GM10266 (cell line): ENCODE measurements at regions not wholly inside any gene's neighbourhood (a gene's known extent, or its start where the extent isn't known, plus 50 kb on each side); places are given as distances from the start of the nearest gene placed in this dataset.

Experiments used
- DNase-seq: peaks from one replicate; pipeline ENCODE4 v3.0.0; 2012; ENCODE audit errors: extremely low spot score
- CTCF ChIP-seq: IDR thresholded peaks from 2 replicates; pipeline ENCODE4 v1.5.1; 2012; ENCODE audit warnings: mild to moderate bottlenecking, low read depth; ENCODE audit not compliant: control insufficient read depth, insufficient read depth; ENCODE audit errors: missing control alignments

GRCh38 chr9:119758241-119758640 lies 389.0 kb upstream of the BRINP1 start:
- DNase-seq: no peak
- TF ChIP-seq CTCF: no peak

GRCh38 chr9:119739476-119739875 lies 370.2 kb upstream of the BRINP1 start:
- DNase-seq: no peak

GRCh38 chr9:119736491-119737454 lies 367.5 kb upstream of the BRINP1 start:
- no peak for TF ChIP-seq CTCF

More at GRCh38 chr9:119739476-119739875, 370.2 kb upstream of the BRINP1 start:
- no peak for TF ChIP-seq CTCF

GRCh38 chr9:119727988-119728387 lies 358.8 kb upstream of the BRINP1 start:
- no peak for TF ChIP-seq CTCF
- no peak for DNase-seq

More at GRCh38 chr9:119736491-119737454, 367.5 kb upstream of the BRINP1 start:
- peak; percentile 56 for DNase-seq

- DNase-seq: no peak
- no peak for TF ChIP-seq CTCF
Measured at GRCh38 chr9:119726035-119726434, 356.8 kb upstream of the BRINP1 start.

GRCh38 chr9:119722384-119722783 lies 353.1 kb upstream of the BRINP1 start:
- no peak for TF ChIP-seq CTCF
- no peak for DNase-seq

- no peak for TF ChIP-seq CTCF
- DNase-seq: no peak
Measured at GRCh38 chr9:119712325-119712724, 343.1 kb upstream of the BRINP1 start.
